ENCODE measurements at regions not wholly inside any gene's neighbourhood (a gene's known extent, or its start where the extent isn't known, plus 50 kb on each side); places are given as distances from the start of the nearest gene placed in this dataset.
"Not testable (repeated sequence)": the region's sequence is repeated elsewhere in the genome, so short reads cannot be mapped to it uniquely, and the experiment has no call there.

DNA sequence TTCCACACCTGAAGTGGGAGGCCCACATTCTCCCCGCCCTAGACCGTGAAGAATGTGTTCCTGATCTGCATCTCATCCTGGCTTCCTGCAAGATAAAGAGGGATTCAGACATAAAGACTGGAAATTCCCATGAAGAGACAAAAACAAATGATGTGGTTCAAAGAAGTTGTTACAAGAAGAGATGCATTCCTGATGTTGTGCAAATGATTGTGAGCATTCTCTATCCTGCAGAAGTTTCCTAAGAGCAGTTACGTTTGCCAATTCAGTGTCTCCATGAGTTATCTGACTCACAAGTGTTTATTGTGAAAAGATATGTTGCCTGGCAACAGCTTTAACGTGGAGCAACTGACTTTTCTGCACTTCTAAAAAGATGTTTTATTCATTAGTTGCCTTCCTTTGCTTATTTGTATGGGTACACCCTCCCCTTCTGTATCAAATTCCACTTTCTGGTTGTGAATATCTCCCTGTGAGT lies 107.8 kb downstream of the ZIC4 start:
- Histone ChIP-seq H3K79me2 (ENCODE audit: low read length) (no peaks in the 10 kb centered on the region), H3F3A (ENCODE audit: low read length, unreplicated experiment) (no peaks in the 10 kb centered on the region), H3K27ac (ENCODE audit: low read length) (no peak overlapping the region; the same call in 1 of the 2 replicates), H3K9me3 (ENCODE audit: low read length) (no peaks in the 10 kb centered on the region), H3K27me3 (ENCODE audit: low read length) (peaks cover 16% of the 10 kb centered on the region; the same call in 1 of the 2 replicates), H3K4me3 (ENCODE audit: low read length) (no peak overlapping the region), H3K4me1 (ENCODE audit: insufficient read depth, low read length) (no peaks in the 10 kb centered on the region), H3K9me2 (replicated peaks; ENCODE audit: low read length) (0 out of 2 replicates have a peak, but pooled peaks cover 3% of the 10 kb centered on the region), H3K4me2 (ENCODE audit: low read length) (no peak overlapping the region), H4K20me1 (ENCODE audit: low read length) (no peaks in the 10 kb centered on the region), H2AFZ (ENCODE audit: low read length) (no peak overlapping the region), H3K36me3 (ENCODE audit: low read depth, low read length) (no peaks in the 10 kb centered on the region), H3K9ac (ENCODE audit: low read length) (no peak overlapping the region)
- ChIA-PET POLR2A (ENCODE audit: unreplicated experiment) (no interaction called here), CTCF (no interaction called here)
- DNase-seq, result peak; percentile 57
- TF ChIP-seq, protein P1, sequence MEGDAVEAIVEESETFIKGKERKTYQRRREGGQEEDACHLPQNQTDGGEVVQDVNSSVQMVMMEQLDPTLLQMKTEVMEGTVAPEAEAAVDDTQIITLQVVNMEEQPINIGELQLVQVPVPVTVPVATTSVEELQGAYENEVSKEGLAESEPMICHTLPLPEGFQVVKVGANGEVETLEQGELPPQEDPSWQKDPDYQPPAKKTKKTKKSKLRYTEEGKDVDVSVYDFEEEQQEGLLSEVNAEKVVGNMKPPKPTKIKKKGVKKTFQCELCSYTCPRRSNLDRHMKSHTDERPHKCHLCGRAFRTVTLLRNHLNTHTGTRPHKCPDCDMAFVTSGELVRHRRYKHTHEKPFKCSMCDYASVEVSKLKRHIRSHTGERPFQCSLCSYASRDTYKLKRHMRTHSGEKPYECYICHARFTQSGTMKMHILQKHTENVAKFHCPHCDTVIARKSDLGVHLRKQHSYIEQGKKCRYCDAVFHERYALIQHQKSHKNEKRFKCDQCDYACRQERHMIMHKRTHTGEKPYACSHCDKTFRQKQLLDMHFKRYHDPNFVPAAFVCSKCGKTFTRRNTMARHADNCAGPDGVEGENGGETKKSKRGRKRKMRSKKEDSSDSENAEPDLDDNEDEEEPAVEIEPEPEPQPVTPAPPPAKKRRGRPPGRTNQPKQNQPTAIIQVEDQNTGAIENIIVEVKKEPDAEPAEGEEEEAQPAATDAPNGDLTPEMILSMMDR (conservative IDR thresholded peaks at IDR 0.05; ENCODE audit: low read depth, low read length), result no peak
- TF ChIP-seq EZH2phosphoT487 (IDR thresholded peaks at IDR 0.05; ENCODE audit: borderline replicate concordance, low read length), result no peak
- intact Hi-C loops (cut with micrococcal nuclease), result no loop called here
- no TSS peak for BruUV-seq (replicated peaks)
- ATAC-seq, result no peak; the same call in 1 of the 2 replicates

GRCh38 chr3:147297761-147298350 lies 108.5 kb downstream of the ZIC4 start:
- Histone ChIP-seq H3F3A (ENCODE audit: low read length, unreplicated experiment) (no peaks in the 10 kb centered on the region), H3K79me2 (ENCODE audit: low read length) (no peaks in the 10 kb centered on the region), H3K4me2 (ENCODE audit: low read length) (no peak overlapping the region), H4K20me1 (ENCODE audit: low read length) (no peaks in the 10 kb centered on the region), H3K36me3 (ENCODE audit: low read depth, low read length) (no peaks in the 10 kb centered on the region), H3K4me1 (ENCODE audit: insufficient read depth, low read length) (no peaks in the 10 kb centered on the region), H3K27me3 (ENCODE audit: low read length) (peaks cover 11% of the 10 kb centered on the region; the same call in 1 of the 2 replicates), H3K9me2 (replicated peaks; ENCODE audit: low read length) (0 out of 2 replicates have a peak, but pooled peaks cover 3% of the 10 kb centered on the region), H3K9ac (ENCODE audit: low read length) (no peak overlapping the region), H3K4me3 (ENCODE audit: low read length) (no peak overlapping the region), H3K27ac (ENCODE audit: low read length) (no peak overlapping the region), H2AFZ (ENCODE audit: low read length) (no peak overlapping the region), H3K9me3 (ENCODE audit: low read length) (no peaks in the 10 kb centered on the region)
- ATAC-seq, result no peak
- no peak for TF ChIP-seq EZH2phosphoT487 (IDR thresholded peaks at IDR 0.05; ENCODE audit: borderline replicate concordance, low read length)
- TF ChIP-seq, protein P1 (conservative IDR thresholded peaks at IDR 0.05; ENCODE audit: low read depth, low read length), result no peak
- DNase-seq, result peak; percentile 5
- BruUV-seq (replicated peaks), result no TSS peak
- intact Hi-C loops (cut with micrococcal nuclease), result no loop called here
- ChIA-PET POLR2A (ENCODE audit: unreplicated experiment) (no interaction called here), CTCF (no interaction called here)

- H4K20me1 ChIP-seq (ENCODE audit: low read length); POLR2A ChIA-PET (ENCODE audit: unreplicated experiment); H3K36me3 ChIP-seq (ENCODE audit: low read depth, low read length); DNase-seq; H3K4me2 ChIP-seq (ENCODE audit: low read length); CTCF ChIA-PET; H3K27ac ChIP-seq (ENCODE audit: low read length); H3K79me2 ChIP-seq (ENCODE audit: low read length); BruUV-seq (replicated peaks); H3K9me2 ChIP-seq (replicated peaks; ENCODE audit: low read length); H2AFZ ChIP-seq (ENCODE audit: low read length); H3K4me3 ChIP-seq (ENCODE audit: low read length); H3K9me3 ChIP-seq (ENCODE audit: low read length); H3K9ac ChIP-seq (ENCODE audit: low read length); H3K27me3 ChIP-seq (ENCODE audit: low read length); H3F3A ChIP-seq (ENCODE audit: low read length, unreplicated experiment); intact Hi-C loops (cut with micrococcal nuclease); H3K4me1 ChIP-seq (ENCODE audit: insufficient read depth, low read length); ATAC-seq: not testable (repeated sequence)
These were observed 119.0 kb downstream of the ZIC4 start for GRCh38 chr3:147287370-147287769.
